Endothelial cell (in vitro differentiated cells): ENCODE measurements at regions not wholly inside any gene's neighbourhood (a gene's known extent, or its start where the extent isn't known, plus 50 kb on each side); places are given as distances from the start of the nearest gene placed in this dataset.
"Not testable (repeated sequence)": the region's sequence is repeated elsewhere in the genome, so short reads cannot be mapped to it uniquely, and the experiment has no call there.

Experiments
- DNase-seq: peaks from one replicate; pipeline ENCODE4 v3.0.0; 2021; ENCODE audit warnings: low spot score
- H3K27ac Mint-ChIP-seq: one replicate; pipeline ENCODE4 v1.8.0; 2021; ENCODE audit warnings: mixed read lengths, inconsistent platforms; ENCODE audit not compliant: unreplicated experiment
- H3K27me3 Mint-ChIP-seq: one replicate; pipeline ENCODE4 v1.8.0; 2021; ENCODE audit warnings: mild to moderate bottlenecking, moderate library complexity, mixed read lengths, inconsistent platforms; ENCODE audit not compliant: unreplicated experiment
- H3K36me3 Mint-ChIP-seq: one replicate; pipeline ENCODE4 v1.8.0; 2021; ENCODE audit warnings: mild to moderate bottlenecking, low read depth, mixed read lengths, inconsistent platforms; ENCODE audit not compliant: unreplicated experiment
- H3K4me1 Mint-ChIP-seq: one replicate; pipeline ENCODE4 v1.8.0; 2021; ENCODE audit warnings: mild to moderate bottlenecking, mixed read lengths, inconsistent platforms; ENCODE audit not compliant: unreplicated experiment
- H3K4me3 Mint-ChIP-seq: one replicate; pipeline ENCODE4 v1.8.0; 2021; ENCODE audit warnings: mild to moderate bottlenecking, mixed read lengths, inconsistent platforms; ENCODE audit not compliant: unreplicated experiment
- H3K9me3 Mint-ChIP-seq: one replicate; pipeline ENCODE4 v1.8.0; 2021; ENCODE audit warnings: mixed read lengths, inconsistent platforms; ENCODE audit not compliant: unreplicated experiment
- TF ChIP-seq, protein P1 (sequence below): fragments of 200-600 bp; sonication (generic); IDR thresholded peaks from one replicate; pipeline ENCODE4 v1.5.0; 2021; ENCODE audit warnings: antibody characterized with exemption; ENCODE audit not compliant: unreplicated experiment

DNA sequence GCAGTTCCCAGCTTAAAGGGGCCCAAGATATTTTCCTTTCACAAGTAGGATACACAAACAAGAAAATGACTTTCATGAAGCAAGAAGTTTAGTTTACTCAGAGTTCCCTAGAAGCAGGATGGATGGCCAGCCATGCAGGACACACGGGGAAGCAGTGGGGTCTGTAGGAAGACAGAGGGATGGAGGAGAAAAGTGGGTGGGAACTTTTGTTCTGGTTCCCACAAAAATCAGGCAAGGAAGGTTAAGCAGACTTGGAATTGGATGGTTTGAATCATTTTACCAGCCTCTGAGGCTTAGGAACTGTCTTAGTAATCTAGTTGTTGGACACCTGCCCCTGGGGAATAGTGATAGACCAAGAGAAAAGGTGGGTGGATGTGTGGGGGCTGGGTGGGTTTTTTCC, 263.3 kb upstream of the VSTM2A start:
- Mint-ChIP-seq H3K27ac (no peak overlapping the region), H3K9me3 (no peaks in the 10 kb centered on the region), H3K4me1 (peaks cover 8% of the 10 kb centered on the region), H3K36me3 (no peaks in the 10 kb centered on the region), H3K27me3 (no peaks in the 10 kb centered on the region), H3K4me3 (no peak overlapping the region)
- DNase-seq = no peak
- TF ChIP-seq, protein P1, sequence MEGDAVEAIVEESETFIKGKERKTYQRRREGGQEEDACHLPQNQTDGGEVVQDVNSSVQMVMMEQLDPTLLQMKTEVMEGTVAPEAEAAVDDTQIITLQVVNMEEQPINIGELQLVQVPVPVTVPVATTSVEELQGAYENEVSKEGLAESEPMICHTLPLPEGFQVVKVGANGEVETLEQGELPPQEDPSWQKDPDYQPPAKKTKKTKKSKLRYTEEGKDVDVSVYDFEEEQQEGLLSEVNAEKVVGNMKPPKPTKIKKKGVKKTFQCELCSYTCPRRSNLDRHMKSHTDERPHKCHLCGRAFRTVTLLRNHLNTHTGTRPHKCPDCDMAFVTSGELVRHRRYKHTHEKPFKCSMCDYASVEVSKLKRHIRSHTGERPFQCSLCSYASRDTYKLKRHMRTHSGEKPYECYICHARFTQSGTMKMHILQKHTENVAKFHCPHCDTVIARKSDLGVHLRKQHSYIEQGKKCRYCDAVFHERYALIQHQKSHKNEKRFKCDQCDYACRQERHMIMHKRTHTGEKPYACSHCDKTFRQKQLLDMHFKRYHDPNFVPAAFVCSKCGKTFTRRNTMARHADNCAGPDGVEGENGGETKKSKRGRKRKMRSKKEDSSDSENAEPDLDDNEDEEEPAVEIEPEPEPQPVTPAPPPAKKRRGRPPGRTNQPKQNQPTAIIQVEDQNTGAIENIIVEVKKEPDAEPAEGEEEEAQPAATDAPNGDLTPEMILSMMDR = no peak

DNA sequence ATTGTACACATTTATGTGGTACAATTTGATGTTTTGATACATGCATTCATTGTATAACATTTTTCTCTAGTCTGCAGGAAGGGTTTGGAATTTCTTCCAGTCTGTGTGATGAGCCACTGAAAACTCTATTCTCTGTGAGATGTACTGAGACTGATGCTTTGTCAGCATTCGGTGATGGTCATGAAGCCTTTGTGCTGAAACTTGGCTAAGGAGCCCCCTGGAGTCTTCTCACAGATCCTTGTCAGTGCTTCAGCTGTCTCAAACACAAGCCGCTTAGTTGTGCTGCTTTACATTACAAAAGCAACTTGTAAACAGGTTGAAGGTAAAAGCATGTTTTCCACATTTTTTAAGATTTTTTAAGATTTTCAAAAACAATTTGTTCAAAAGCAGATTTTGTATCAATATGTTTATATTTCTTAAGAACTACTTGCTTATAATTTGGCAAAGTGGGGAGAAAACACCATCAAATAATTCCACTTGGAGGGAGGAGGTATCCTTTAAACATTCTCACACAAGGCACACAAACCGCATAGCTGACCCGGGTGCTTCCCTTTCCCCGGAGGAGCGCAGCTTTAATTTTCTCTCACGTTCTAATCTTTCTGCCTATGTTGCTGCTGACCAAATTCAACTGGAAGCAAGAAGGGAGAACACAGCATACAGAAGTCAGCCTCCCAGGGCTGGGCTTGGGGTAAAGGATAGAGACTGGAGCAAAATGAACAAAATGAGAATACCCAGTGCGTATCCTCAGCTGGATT, 249.8 kb upstream of the VSTM2A start:
- Mint-ChIP-seq H3K27ac (no peak overlapping the region), H3K4me3 (no peak overlapping the region), H3K27me3 (no peaks in the 10 kb centered on the region), H3K4me1 (no peaks in the 10 kb centered on the region), H3K9me3 (no peaks in the 10 kb centered on the region), H3K36me3 (no peaks in the 10 kb centered on the region)
- no peak for DNase-seq
- TF ChIP-seq, protein P1 = no peak

DNA sequence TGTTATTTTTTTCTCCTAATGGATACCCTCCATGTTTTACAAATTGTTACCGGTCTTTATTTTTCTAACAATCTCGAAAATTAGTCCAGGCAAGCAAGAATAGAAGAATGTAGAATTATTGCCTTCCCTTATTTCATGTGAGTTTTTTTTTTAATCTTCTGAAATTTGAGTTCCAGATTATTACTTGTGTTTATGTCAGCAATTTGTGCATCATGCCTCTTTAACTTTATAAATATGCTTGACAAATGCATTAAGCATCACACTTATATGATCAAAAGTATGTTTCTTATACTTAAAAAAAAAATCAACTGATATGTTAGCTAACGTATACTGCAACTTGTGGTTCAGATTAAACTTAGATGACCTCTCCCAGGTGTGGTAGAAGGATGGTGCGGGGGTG, 242.7 kb upstream of the VSTM2A start:
- TF ChIP-seq, protein P1 = no peak
- Mint-ChIP-seq H3K4me3 (no peak overlapping the region), H3K27ac (no peak overlapping the region), H3K36me3 (no peaks in the 10 kb centered on the region), H3K9me3 (no peaks in the 10 kb centered on the region), H3K27me3 (peaks cover 2% of the 10 kb centered on the region), H3K4me1 (no peaks in the 10 kb centered on the region)
- DNase-seq = no peak

DNA sequence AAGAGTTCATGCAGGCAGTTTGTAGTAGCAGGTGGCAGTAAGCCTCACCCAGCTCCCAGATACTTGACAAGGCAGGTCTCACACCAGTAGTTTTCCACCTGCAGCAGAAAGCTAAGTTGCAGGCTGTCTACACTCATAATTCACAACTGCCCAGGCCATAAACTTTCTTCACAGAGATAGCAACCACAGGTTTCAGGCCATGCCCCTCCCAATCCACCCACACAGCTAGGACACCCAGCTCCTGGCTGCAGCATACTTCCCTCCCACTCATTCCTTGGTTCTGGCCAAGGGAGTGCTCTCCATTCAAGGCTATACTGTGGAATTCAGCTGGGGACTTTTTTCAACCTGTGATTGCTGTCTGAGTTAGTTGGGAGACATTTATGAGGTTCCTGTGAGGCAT, 226.2 kb upstream of the VSTM2A start:
- DNase-seq, H3K27me3 Mint-ChIP-seq, H3K4me1 Mint-ChIP-seq, H3K9me3 Mint-ChIP-seq, H3K4me3 Mint-ChIP-seq, H3K27ac Mint-ChIP-seq, H3K36me3 Mint-ChIP-seq: not testable (repeated sequence)

DNA sequence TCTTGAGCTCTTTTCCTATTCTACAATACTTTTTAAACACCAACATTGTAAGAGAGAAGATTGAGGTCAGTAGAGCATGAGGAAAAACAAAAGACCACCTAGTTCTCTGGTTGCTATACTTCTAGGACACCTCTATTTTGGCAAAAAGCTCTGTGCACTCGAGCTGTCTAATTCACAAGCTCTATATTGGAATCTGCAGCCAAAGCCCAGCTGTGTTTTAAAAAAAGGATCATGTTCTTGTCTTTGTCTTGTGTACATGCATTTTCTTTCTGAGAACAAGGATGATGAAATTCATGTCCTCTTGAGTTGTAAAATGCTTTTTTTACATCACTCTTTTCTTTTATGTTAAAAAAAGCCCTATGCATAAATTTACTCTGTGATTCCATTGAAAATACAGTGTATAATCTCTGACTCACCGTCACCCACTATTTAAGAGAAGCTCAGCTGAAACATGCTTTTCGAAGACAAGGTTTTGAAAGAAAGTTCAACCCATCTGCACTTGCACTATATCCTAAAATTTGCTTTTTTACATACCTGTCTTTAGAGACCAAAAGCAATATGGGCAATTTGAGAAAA, 215.5 kb upstream of the VSTM2A start:
- no peak overlapping the region for H3K27ac Mint-ChIP-seq
- H3K4me3 Mint-ChIP-seq = no peak overlapping the region
- DNase-seq = no peak
- no peaks in the 10 kb centered on the region for H3K27me3 Mint-ChIP-seq
- no peaks in the 10 kb centered on the region for H3K36me3 Mint-ChIP-seq
- H3K9me3 Mint-ChIP-seq = peaks cover 4% of the 10 kb centered on the region
- no peaks in the 10 kb centered on the region for H3K4me1 Mint-ChIP-seq
- TF ChIP-seq, protein P1 = no peak
